HepG2 (cell line): ENCODE measurements at regions not wholly inside any gene's neighbourhood (a gene's known extent, or its start where the extent isn't known, plus 50 kb on each side); places are given as distances from the start of the nearest gene placed in this dataset.

ENCODE experiments used
- ATAC-seq: fragments of 200-7000 bp; cut with Tn5 transposase; 3 replicates; pipeline ENCODE4 v1.9.1; 2020; ENCODE audit warnings: mild to moderate bottlenecking, moderate library complexity
- BruUV-seq: library from RNA; stranded (reverse); fragments of 400-500 nt; replicated peaks from 2 replicates; lab custom pipeline; 2021; lab: Mats Ljungman, UMichigan
- CTCF ChIA-PET: fragments of 300-600 bp; formaldehyde crosslinking; extraction: SDS; loops from one replicate; lab custom pipeline; 2021; ENCODE audit warnings: low total read pairs, inconsistent platforms, low intra/inter-chr PET ratio; lab: Yijun Ruan, JAX
- POLR2A ChIA-PET: fragments of 350-600 bp; sonication (Branson Sonifier 250); formaldehyde crosslinking; loops from one replicate; lab custom pipeline; 2020; ENCODE audit warnings: antibody characterized with exemption, inconsistent platforms; lab: Yijun Ruan, JAX
- DNase-seq: peaks from one replicate; pipeline ENCODE4 v3.0.0-alpha.2; 2015; ENCODE audit warnings: low spot score
- FAIRE-seq: peaks from 3 replicates; lab custom pipeline; 2011; peaks lifted over from hg19 to GRCh38; lab: Jason Lieb, UNC
- H2AFZ ChIP-seq: one replicate; pipeline ENCODE4 v1.6.1; 2011; ENCODE audit warnings: low read length, inconsistent platforms
- H3K27ac ChIP-seq: fragments of 300-600 bp; 3 replicates; pipeline ENCODE4 v1.8.0; 2011; ENCODE audit warnings: mixed run types, mild to moderate bottlenecking, mixed read lengths, low read length, inconsistent platforms; ENCODE audit not compliant: insufficient read depth; ENCODE audit errors: extremely low read length
- H3K27me3 ChIP-seq, 2 experiments: fragments of 200-600 bp in 1 of 2; 2 replicates in 1 of 2; 3 replicates in 1 of 2; pipeline versions ENCODE4 v1.6.0 to v1.8.0; 2011; ENCODE audit warnings: low read length in 2 of 2, mild to moderate bottlenecking in 2 of 2, moderate library complexity in 2 of 2, inconsistent platforms in 1 of 2; ENCODE audit not compliant: insufficient read depth in 2 of 2, control insufficient read depth in 1 of 2
- H3K36me3 ChIP-seq, 2 experiments: fragments of 200-600 bp in 1 of 2; replicated peaks in 1 of 2; 2 replicates in 1 of 2; 3 replicates in 1 of 2; pipeline versions ENCODE4 v1.5.1 to v1.8.0; 2011; ENCODE audit warnings: low read length in 2 of 2, inconsistent platforms in 1 of 2; ENCODE audit not compliant: insufficient read depth in 2 of 2, control insufficient read depth in 1 of 2
- H3K4me1 ChIP-seq: 2 replicates; pipeline ENCODE4 v1.5.1; 2012; ENCODE audit warnings: low read length, inconsistent platforms; ENCODE audit not compliant: insufficient read depth
- H3K4me2 ChIP-seq: 2 replicates; pipeline ENCODE4 v1.6.0; 2011; ENCODE audit warnings: low read depth, low read length, inconsistent platforms
- H3K4me3 ChIP-seq, 3 experiments: fragments of 200-600 bp in 1 of 3; sonication (generic), shearing (Covaris generic) in 1 of 3; replicated peaks in 1 of 3; 2 replicates each; pipeline ENCODE4 v1.5.1; 2011 to 2016; ENCODE audit warnings: low read length in 3 of 3, inconsistent platforms in 2 of 3, low read depth in 2 of 3, mild to moderate bottlenecking in 2 of 3, control low read depth in 1 of 3, mixed read lengths in 1 of 3; ENCODE audit not compliant: insufficient read depth in 1 of 3
- H3K79me2 ChIP-seq: one replicate; pipeline ENCODE4 v1.6.1; 2011; ENCODE audit warnings: low read length, inconsistent platforms; ENCODE audit not compliant: insufficient read depth
- H3K9ac ChIP-seq: 2 replicates; pipeline ENCODE4 v1.6.0; 2011; ENCODE audit warnings: mild to moderate bottlenecking, low read depth, low read length, inconsistent platforms; ENCODE audit not compliant: insufficient read depth
- H3K9me3 ChIP-seq: 2 replicates; pipeline ENCODE4 v1.5.1; 2012; ENCODE audit warnings: mild to moderate bottlenecking, low read length
- H4K20me1 ChIP-seq: 2 replicates; pipeline ENCODE4 v1.6.0; 2011; ENCODE audit warnings: inconsistent platforms, mild to moderate bottlenecking, low read length, moderate library complexity; ENCODE audit not compliant: insufficient read depth
- ATM ChIP-seq: fragments of 450-650 bp; IDR thresholded peaks from 2 replicates; pipeline ENCODE4 v1.7.1; 2017; ENCODE audit warnings: mild to moderate bottlenecking, borderline replicate concordance
- MED13 ChIP-seq: sonication (generic); formaldehyde crosslinking; IDR thresholded peaks from 2 replicates; pipeline ENCODE4 v1.5.0; 2020; ENCODE audit warnings: missing genetic modification reagents
- MTF2 ChIP-seq: sonication (generic); formaldehyde crosslinking; IDR thresholded peaks from 2 replicates; pipeline ENCODE4 v1.5.0; 2020; ENCODE audit warnings: missing genetic modification reagents, borderline replicate concordance
- NR2F2 ChIP-seq: IDR thresholded peaks from 2 replicates; pipeline ENCODE4 v1.6.1; 2012; ENCODE audit warnings: low read depth, inconsistent platforms, borderline replicate concordance
- TBX3 ChIP-seq: fragments of 450-650 bp; IDR thresholded peaks from 2 replicates; pipeline ENCODE4 v1.6.1; 2017; ENCODE audit warnings: antibody characterized with exemption, mild to moderate bottlenecking, inconsistent platforms, borderline replicate concordance
- WGBS: methylation state at CpG from one replicate; pipeline ENCODE4 v1.1.6; 2017; ENCODE audit warnings: low lambda C conversion rate; 5-methylcytosine and 5-hydroxymethylcytosine counted together
- in situ Hi-C: cut with HindIII; loops from 2 replicates; pipeline ENCODE4 v1.10.0; 2017; ENCODE audit warnings: low pct_unique_long_range_greater_than_20kb; ENCODE audit not compliant: extremely low pct_ligation_motif_present
- intact Hi-C: fragments of 100-400 bp; cut with micrococcal nuclease; formaldehyde crosslinking; loops from one replicate; pipeline ENCODE4 v1.10.0; 2022; ENCODE audit not compliant: unreplicated experiment

DNA sequence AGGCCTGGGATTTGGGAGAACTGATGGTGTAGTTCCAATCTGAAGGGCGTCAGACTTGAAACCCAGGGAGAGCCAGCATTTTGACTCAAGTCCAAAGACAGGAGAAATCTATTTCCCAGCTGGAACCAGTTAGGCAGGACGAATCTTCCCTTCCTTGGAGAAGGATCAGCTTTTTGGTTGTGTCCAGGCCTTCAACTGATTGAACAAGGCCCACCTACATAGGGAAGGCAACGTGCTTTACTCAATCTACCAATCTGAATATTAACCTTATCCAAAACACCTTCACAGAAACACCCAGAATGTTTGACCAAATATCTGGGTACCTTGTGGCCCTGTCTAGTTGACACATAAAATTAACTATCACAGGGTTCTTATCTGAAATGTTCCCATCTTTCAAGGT is 221.9 kb upstream of the DLGAP1 start:
- no peaks in the 10 kb centered on the region for H3K4me1 ChIP-seq
- H3K79me2 ChIP-seq = no peaks in the 10 kb centered on the region
- intact Hi-C loops = no loop called here
- FAIRE-seq (no peak), DNase-seq (no peak), ATAC-seq (no peak)
- H3K36me3 ChIP-seq = no peaks in the 10 kb centered on the region
- WGBS = 9% methylated on average over 2 of the region's 3 CpGs
- no peak overlapping the region for H2AFZ ChIP-seq
- peaks cover 70% of the 10 kb centered on the region for H3K9me3 ChIP-seq
- no peak overlapping the region for H3K4me3 ChIP-seq
- H3K27ac ChIP-seq = no peak overlapping the region
- H3K27me3 ChIP-seq = no peaks in the 10 kb centered on the region
- TF ChIP-seq MED13 (CRISPR knock-in tag) (no peak), MTF2 (no peak), NR2F2 (no peak)
- in situ Hi-C loops = no loop called here
- H3K4me2 ChIP-seq = no peak overlapping the region
- H3K9ac ChIP-seq = no peak overlapping the region
- ChIA-PET CTCF (no interaction called here), POLR2A (no interaction called here)
- H4K20me1 ChIP-seq = no peaks in the 10 kb centered on the region
- BruUV-seq = no TSS peak

DNA sequence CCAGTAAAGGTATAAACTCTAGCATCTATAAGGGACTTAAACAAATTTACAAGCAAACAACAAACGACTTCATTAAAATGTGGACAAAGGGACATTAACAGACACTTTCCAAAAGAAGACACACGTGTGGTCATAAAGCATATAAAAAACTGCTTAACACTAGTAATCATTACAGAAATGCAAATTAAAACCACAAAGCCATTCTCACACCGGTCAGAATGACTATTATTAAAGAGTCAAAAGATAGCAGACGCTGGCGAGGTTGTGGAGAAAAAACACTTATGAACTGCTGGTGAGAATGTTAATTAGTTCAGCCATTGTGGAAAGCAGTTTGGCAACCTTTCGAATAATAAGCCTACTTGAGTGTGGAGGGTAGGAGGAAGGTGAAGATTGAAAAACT is 217.1 kb upstream of the DLGAP1 start:
- ChIA-PET POLR2A (no interaction called here), CTCF (no interaction called here)
- WGBS = under 1% methylated on average over 6 of the region's 6 CpGs
- Histone ChIP-seq H3K9ac (no peak overlapping the region), H4K20me1 (no peaks in the 10 kb centered on the region), H3K4me1 (no peaks in the 10 kb centered on the region), H3K4me2 (no peak overlapping the region), H3K36me3 (no peaks in the 10 kb centered on the region), H3K79me2 (no peaks in the 10 kb centered on the region), H3K27me3 (no peaks in the 10 kb centered on the region), H2AFZ (no peak overlapping the region), H3K4me3 (no peak overlapping the region), H3K27ac (no peak overlapping the region), H3K9me3 (peaks cover 88% of the 10 kb centered on the region)
- DNase-seq (no peak), FAIRE-seq (no peak), ATAC-seq (no peak)
- TF ChIP-seq ATM (no peak), TBX3 (no peak)
- no TSS peak for BruUV-seq
- intact Hi-C loops (no loop called here), in situ Hi-C loops (no loop called here)
